Psoas muscle (tissue), 7 donors: ENCODE measurements at regions not wholly inside any gene's neighbourhood (a gene's known extent, or its start where the extent isn't known, plus 50 kb on each side); places are given as distances from the start of the nearest gene placed in this dataset.

Experiments used
- ATAC-seq, 4 donors: fragments of 200-7000 bp; cut with Tn5 transposase; one replicate each; pipeline ENCODE4 v1.9.1; 2020; ENCODE audit warnings: moderate library complexity in 3 of 4, mild to moderate bottlenecking in 2 of 4
- DNase-seq, 2 donors: peaks; one replicate each; pipeline ENCODE4 v3.0.0-alpha.2; 2020
- H3K27ac ChIP-seq: fragments of 200-600 bp; one replicate; pipeline ENCODE4 v1.8.0; 2022
- H3K27me3 ChIP-seq, 3 donors: fragments of 200-600 bp in 1 of 3; one replicate each; pipeline versions ENCODE4 v1.6.1 to v1.8.0; 2013 to 2022; ENCODE audit warnings: low read length in 2 of 3, mild to moderate bottlenecking in 2 of 3, moderate library complexity in 1 of 3; ENCODE audit not compliant: insufficient read depth in 3 of 3
- H3K36me3 ChIP-seq, 2 donors: fragments of 200-600 bp in 1 of 2; one replicate each; pipeline versions ENCODE4 v1.6.1 to v1.8.0; 2013 to 2022; ENCODE audit warnings: low read depth in 1 of 2, mild to moderate bottlenecking in 1 of 2, moderate library complexity in 1 of 2; ENCODE audit not compliant: insufficient read depth in 1 of 2
- H3K4me1 ChIP-seq: fragments of 200-600 bp; one replicate; pipeline ENCODE4 v1.8.0; 2022
- H3K4me3 ChIP-seq: fragments of 200-600 bp; one replicate; pipeline ENCODE4 v1.8.0; 2022; ENCODE audit warnings: mild to moderate bottlenecking
- H3K9me3 ChIP-seq: fragments of 200-600 bp; one replicate; pipeline ENCODE4 v1.8.0; 2022
- WGBS, 3 donors: extraction: QIAGEN DNeasy Blood & Tissue Kit; methylation state at CpG; one replicate each; pipeline versions ENCODE4 v1.1.6 to v1.1.7; 2013; 5-methylcytosine and 5-hydroxymethylcytosine counted together
- intact Hi-C, 2 donors: fragments of 100-400 bp; cut with DNase I; formaldehyde crosslinking; loops; one replicate each; pipeline versions ENCODE4 v1.11.0 to v1.14.2; 2022
- TF ChIP-seq, protein P1 (sequence below): fragments of 200-600 bp; IDR thresholded peaks from one replicate; pipeline ENCODE4 v1.8.0; 2022; ENCODE audit warnings: antibody characterized with exemption
- donor health status: healthy with polysubstance abuse.
- donor health status: DM: no; HTN: no; CAD: no; lungs with moderate emphysema.
- donor health status: Bipolar disorder and iron deficiency.
- donor health status: healthy.
- donor health status: DM: yes; HTN: yes; CAD: no.
- donor health status: DM: no; HTN: no; CAD: no.
- donor health status: DM: yes; HTN: yes; CAD: no.

DNA sequence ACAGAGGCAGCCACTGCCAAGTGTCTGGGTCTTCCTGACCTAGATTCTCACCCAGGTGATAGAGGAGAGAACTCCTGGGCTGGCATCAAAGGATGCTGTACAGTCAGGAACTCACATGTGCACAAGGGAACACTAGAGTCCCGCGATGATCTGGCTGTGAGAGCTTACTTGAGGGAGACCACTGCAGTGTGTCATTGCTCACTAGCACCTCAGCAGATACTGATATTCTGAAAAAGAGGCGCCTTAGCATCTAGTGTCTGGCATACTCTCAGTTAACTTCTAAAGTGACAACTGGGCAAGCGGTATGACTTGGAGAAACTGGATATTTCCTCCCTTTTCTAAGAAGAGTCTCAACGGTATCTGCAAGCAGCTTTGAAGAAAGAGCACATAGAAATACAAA is 189.9 kb downstream of the CMPK2 start:
- no peaks in the 10 kb centered on the region for H3K4me1 ChIP-seq
- ATAC-seq (no peak), DNase-seq (no peak)
- H3K27me3 ChIP-seq: no peaks in the 10 kb centered on the region
- no peaks in the 10 kb centered on the region for H3K9me3 ChIP-seq
- no peaks in the 10 kb centered on the region for H3K36me3 ChIP-seq
- H3K27ac ChIP-seq: no peak overlapping the region
- no peak overlapping the region for H3K4me3 ChIP-seq
- intact Hi-C loops: no loop called here
- 79 to 86% (median 85%) methylated on average over 5 of the region's 5 CpGs for WGBS, 3 donors
- TF ChIP-seq, protein P1, sequence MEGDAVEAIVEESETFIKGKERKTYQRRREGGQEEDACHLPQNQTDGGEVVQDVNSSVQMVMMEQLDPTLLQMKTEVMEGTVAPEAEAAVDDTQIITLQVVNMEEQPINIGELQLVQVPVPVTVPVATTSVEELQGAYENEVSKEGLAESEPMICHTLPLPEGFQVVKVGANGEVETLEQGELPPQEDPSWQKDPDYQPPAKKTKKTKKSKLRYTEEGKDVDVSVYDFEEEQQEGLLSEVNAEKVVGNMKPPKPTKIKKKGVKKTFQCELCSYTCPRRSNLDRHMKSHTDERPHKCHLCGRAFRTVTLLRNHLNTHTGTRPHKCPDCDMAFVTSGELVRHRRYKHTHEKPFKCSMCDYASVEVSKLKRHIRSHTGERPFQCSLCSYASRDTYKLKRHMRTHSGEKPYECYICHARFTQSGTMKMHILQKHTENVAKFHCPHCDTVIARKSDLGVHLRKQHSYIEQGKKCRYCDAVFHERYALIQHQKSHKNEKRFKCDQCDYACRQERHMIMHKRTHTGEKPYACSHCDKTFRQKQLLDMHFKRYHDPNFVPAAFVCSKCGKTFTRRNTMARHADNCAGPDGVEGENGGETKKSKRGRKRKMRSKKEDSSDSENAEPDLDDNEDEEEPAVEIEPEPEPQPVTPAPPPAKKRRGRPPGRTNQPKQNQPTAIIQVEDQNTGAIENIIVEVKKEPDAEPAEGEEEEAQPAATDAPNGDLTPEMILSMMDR: no peak

DNA sequence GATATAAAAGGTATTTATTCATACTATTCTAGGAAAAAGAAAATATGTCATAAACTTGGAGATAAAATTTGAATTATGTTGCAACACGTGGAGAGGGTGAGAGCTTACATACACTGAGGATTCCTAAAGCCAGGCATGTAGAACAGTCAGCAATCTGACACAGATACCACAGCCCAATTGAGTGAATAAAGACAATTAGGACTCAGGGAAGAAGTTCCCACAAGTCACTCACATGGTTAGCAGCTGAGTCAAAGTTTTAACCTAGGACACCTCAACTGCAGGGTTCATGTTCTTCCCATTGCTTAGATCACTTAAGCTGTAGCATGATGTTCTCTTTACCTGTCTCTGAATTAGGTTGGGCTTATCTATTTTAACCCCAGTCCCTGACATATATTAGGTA is 189.5 kb downstream of the CMPK2 start:
- Histone ChIP-seq H3K27me3 (no peaks in the 10 kb centered on the region), H3K4me3 (no peak overlapping the region), H3K9me3 (no peaks in the 10 kb centered on the region), H3K4me1 (no peaks in the 10 kb centered on the region), H3K27ac (no peak overlapping the region), H3K36me3 (no peaks in the 10 kb centered on the region)
- WGBS, 3 donors: 66 to 73% (median 68%) methylated on average over 1 of the region's 1 CpG
- intact Hi-C loops: no loop called here
- no peak for DNase-seq
- TF ChIP-seq, protein P1: no peak
- ATAC-seq: no peak

DNA sequence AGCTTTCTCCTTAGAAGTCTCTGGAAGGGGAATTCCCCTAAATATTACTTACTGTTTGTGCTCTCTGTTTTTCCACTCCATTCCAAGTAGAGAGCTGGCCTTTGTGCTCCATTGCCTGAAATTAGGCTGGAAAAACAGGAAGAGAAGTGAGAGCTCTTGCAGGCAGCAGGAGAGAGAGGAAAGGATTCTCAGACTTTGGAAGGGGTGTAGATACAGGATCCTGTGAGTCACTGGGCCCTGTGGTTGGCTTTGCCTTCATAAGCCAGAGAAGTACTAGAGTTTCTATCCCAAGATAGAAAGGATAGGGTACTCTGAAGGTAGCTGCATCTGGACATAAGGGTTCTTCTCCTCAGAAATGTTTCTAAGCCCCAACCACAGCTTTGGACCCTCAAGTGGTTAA is 188.9 kb downstream of the CMPK2 start:
- H3K4me1 ChIP-seq: no peaks in the 10 kb centered on the region
- intact Hi-C loops: no loop called here

DNA sequence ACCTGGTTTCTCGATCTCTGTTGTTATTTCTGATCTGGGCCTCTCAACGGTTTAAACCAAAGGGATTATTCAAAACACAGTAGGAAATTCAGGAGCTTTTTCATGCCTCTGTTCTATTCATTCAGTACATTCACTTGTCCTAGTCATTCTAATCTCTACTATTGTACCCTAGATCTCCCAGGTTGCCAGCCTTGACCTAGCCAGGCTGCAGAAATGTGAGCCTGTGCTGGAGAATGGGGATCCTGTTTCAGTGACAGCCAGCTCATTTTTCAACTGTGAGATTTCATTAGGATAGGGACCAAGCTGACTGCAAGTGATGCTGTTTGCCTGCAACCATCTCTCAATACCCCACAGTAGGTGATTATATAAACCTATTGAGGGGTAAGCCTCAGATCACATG is 186.2 kb downstream of the CMPK2 start:
- H3K27me3 ChIP-seq: no peaks in the 10 kb centered on the region
- ATAC-seq (no peak), DNase-seq (no peak)
- no peaks in the 10 kb centered on the region for H3K4me1 ChIP-seq
- no peaks in the 10 kb centered on the region for H3K36me3 ChIP-seq
- H3K4me3 ChIP-seq: no peak overlapping the region
- intact Hi-C loops: no loop called here
- TF ChIP-seq, protein P1: no peak
- no peak overlapping the region for H3K27ac ChIP-seq
- H3K9me3 ChIP-seq: no peaks in the 10 kb centered on the region
- 53 to 62% (median 53%) methylated on average over 2 of the region's 2 CpGs for WGBS, 3 donors

More for the DNA sequence above, 188.9 kb downstream of the CMPK2 start:
- Histone ChIP-seq H3K4me3 (no peak overlapping the region), H3K36me3 (no peaks in the 10 kb centered on the region), H3K27ac (no peak overlapping the region), H3K9me3 (no peaks in the 10 kb centered on the region), H3K27me3 (no peaks in the 10 kb centered on the region)
- no peak for DNase-seq
- TF ChIP-seq, protein P1: no peak
- ATAC-seq: no peak

DNA sequence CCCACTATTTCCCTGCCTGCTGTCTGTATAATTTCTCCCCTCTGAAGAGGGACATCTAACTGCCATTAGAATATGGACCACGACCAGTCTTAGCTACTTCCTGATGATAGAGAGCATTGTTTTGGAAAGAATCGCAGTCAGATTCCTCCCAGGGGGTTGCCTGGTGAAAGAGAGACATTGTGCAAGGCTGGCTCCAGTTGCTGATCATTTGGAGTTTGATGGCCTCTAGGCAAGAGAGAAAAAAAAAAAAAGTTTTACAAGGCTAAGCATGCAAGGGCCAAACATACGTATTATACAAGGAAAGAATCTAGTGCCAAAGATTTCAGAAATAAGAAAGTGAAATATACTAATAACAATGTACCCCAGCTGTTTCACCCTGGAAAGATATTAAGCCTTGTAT is 182.2 kb downstream of the CMPK2 start:
- Histone ChIP-seq H3K27ac (no peak overlapping the region), H3K4me1 (no peaks in the 10 kb centered on the region), H3K4me3 (no peak overlapping the region), H3K27me3 (no peaks in the 10 kb centered on the region), H3K9me3 (no peaks in the 10 kb centered on the region), H3K36me3 (no peaks in the 10 kb centered on the region)
- TF ChIP-seq, protein P1: no peak
- 37 to 44% (median 43%) methylated on average over 3 of the region's 3 CpGs for WGBS, 3 donors
- intact Hi-C loops: no loop called here
- DNase-seq: no peak
- no peak for ATAC-seq
